Epithelial cell of prostate (primary cell): ENCODE measurements at regions not wholly inside any gene's neighbourhood (a gene's known extent, or its start where the extent isn't known, plus 50 kb on each side); places are given as distances from the start of the nearest gene placed in this dataset.

ENCODE experiments used
- DNase-seq: peaks from one replicate; pipeline ENCODE4 v3.0.0-alpha.2; 2011; ENCODE audit warnings: low read depth, low spot score
- H3K27ac ChIP-seq: fragments of 450-650 bp; 2 replicates; pipeline ENCODE4 v1.5.1; 2017; ENCODE audit warnings: mild to moderate bottlenecking

DNA sequence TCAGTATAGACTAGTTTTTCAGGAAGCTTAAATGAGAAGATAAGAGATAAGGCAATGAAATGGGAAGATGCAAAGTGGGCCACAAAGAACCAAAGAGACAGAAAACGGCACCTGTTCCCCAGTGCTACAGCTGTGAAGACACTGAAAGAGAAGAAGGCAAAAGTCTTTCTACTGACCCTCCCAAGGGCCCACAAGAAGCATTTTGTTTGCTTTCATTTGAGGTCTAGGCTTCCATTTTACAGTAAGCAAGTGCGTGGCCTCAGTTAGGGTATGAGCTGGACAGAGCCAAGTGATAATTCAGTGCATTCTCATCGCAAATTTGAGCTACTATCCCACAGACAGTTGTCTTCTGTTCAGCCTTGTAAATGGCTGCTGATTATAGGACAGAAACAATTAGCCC is 53.4 kb upstream of the STK17B start:
- no peak overlapping the region for H3K27ac ChIP-seq
- no peak for DNase-seq

DNA sequence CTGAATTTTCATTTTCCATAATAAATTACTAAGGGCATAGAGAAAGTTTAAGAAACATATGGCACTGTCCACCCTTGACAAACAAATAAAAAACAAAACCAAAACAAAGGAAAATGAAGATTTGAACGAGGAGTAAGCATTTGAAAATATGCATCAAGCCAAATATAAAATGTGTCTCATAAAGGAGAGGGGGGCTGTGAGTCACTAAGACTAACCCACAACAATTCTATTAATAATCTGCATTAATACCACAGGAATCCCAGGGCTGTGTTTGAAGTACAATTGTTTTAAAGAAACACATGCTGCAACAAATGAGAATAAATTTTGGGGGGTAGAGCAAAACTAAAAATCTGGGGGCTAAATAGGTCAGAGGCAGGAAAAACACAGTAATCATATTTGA is 53.8 kb upstream of the STK17B start:
- no peak overlapping the region for H3K27ac ChIP-seq
- DNase-seq, result no peak

DNA sequence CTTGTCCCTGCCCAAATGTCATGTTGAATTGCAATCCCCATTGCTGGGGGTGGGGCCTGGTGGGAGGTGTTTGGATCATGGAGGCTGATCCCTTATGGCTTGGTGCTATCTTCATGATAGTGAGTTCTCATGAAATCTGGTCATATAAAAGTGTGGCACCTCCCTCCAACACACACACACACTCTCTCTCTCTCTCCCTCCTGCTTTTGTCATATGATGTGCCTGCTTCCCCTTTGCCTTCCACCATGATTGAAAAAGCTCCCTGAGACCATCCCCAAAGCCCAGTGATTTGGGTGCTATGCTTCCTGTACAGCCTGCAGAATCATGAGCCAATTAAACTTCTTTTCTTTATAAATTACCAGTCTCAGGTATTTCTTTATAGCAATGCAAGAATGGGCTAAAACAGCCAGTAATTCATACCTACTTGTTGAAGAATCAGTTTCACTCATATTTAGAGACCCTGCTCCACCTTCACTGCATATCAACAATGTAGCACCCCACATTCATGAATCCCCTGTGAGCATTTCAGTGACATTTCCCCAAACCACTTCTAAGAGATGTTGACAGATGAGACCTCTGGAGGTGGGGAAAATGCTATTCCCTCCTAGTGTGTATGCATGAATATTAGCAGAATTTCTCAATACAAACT is 54.8 kb upstream of the STK17B start:
- DNase-seq, result no peak
- H3K27ac ChIP-seq, result no peak overlapping the region

DNA sequence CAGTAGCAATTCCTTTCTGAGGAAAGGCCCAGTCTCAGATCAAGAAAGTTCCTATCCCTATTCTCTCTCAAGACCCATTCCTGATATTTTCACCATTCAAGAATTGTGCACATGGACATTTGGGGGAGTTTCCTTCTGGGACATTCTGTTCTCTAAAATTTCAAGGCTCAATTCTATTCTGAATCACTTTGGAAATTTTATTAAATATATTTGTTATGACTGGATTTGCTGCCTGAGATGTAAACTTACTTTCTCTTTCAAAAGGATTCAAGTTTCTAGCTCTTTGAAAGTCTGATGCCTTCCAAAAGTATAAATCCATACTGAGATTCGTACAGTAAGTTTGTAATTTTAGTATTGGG is 55.3 kb upstream of the STK17B start:
- H3K27ac ChIP-seq, result no peak overlapping the region

DNA sequence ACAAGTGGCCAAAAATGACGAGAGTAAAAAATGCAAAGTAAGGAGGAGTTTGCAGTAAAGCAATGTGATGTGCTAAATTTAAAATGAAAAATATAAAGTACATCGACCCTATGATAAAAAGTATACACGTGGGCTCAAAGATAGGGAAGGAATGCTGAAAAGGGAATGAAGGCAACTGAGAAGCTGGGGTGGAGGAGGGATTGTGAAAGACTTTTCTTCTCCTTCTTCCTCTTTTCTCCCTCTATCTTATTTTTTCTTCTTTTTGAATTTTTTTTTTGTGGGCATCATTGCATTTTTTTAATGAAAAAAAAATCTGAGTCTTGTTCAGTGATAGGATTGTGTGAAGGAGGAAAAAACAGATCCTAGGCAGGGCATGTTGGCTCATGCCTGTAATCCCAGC is 57.6 kb upstream of the STK17B start:
- no peak overlapping the region for H3K27ac ChIP-seq
- no peak for DNase-seq

More for the DNA sequence above, 55.3 kb upstream of the STK17B start:
- DNase-seq, result no peak

DNA sequence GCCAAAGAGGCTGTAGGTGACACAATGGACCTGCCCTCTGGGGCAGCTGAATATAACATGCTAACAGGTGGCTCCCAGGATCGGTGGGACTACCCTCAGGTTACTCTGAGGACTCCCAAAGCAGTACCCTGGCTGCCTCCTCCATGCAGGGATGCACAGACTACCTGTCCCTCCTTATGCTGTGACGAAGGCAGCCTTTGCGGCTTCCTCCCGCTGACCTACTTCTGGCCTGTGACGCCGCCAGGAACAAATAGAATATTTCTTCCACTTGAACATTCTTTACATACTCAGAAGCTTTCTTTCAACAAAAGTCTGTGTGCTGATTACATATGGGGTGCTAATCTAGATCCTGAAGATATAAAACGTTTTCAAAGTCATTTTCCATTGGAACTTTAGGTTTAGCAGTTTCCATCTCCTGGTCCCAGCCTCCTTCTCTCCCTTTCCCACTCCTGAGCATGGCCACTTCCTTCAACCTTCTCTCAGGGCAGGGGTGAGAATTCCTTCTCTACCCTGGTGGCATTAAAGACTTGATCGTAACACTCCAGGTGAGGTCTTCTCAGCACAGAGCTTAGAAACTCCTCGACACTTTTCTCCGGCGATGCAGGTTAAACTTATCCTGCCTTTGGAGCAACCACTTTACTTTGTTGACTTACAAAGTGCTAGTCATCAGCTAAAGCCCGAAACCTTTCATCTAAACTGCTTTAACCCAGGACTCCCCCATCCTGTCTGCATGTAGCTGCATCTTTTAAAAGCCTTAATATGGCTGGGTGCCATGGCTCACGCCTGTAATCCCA is 58.9 kb upstream of the STK17B start:
- DNase-seq, result no peak
- H3K27ac ChIP-seq, result no peak overlapping the region

DNA sequence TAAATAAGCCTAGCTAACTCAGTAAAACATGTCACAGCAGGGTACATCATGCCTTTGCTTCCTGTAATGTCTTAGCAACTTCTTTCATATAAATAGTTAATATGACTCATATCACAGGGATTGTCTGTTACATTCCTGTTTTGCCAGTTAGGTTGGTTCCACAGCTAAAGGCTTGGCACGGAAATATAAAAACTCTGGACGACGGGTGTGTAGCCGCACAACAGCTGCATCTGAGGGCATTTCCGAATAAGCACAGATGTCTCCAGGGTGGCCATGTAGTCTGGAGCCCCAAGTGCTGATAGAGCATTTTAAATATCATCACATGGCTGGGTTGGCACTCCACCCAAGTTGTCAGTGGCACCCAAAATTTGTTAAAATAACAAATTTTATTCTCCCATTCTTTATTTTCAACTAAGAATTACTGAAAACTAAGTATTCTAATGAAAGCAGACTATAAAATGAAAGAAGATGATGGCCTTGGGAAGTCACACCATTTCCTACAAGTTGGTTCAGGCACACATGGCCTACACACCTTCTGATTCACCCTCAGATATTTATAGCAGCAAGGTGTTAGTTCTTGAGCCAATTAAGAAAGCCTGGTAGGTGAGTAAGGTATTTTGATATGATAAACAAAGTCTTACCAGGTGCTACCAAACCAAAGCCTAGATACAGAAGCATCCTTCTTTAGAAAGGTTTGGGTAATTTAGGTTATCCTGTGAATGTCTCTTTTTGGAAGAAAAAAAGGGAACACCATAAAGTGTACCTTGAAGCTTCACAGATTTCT is 61.8 kb upstream of the STK17B start:
- DNase-seq, result peak; percentile 84
- H3K27ac ChIP-seq, result peak overlapping the region; percentile 99

DNA sequence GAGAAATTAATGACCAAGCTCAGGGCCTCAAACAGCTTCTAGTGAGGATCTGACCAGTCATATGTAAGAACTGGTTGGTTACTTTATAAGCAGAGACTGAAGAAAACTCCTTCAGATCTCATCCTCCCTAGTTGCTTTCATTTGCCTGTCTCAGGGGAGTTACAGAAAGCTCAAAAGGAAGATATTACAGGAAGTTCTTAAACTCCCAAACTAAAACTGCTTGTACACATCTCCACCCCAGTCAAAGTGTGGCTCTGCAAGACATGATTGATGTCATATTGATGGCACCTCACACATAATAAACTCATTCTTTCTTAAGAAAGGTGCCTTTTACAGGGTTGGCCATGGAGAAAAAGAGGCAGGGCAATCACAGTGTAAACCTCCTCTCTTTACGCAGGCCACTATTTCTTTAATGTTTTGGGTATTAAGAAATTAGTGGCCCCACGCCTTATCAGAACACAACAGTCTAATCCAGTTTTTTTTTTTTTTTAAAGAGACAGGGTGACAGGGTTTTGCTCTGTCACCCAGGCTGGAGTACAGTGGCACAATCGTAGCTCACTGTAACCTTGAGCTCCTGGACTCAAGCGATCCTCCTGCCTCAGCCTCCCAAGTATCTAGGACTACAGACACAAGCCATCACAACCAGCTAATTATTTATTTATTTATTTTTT is 62.6 kb upstream of the STK17B start:
- DNase-seq, result no peak
- peak overlapping the region; percentile 99 for H3K27ac ChIP-seq

DNA sequence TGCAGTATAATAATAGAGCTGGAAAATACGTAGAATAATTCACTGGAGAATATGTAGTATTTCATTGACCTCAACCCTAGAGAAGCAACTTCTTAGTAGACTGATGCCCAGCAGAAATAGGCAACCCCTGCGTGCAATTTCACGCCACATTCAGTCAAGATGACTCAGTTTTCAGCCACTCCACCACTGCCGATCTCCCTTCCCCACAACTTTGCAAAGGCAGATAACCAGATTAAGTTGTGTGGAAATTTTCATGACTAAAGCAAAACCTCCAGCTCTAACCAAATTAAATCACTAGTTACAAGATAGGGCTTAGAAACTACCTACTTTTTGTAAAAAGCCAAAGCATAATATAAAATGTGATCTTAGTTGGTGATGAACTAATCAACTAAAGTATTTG is 63.3 kb upstream of the STK17B start:
- no peak for DNase-seq
- H3K27ac ChIP-seq, result peak overlapping the region; percentile 99

DNA sequence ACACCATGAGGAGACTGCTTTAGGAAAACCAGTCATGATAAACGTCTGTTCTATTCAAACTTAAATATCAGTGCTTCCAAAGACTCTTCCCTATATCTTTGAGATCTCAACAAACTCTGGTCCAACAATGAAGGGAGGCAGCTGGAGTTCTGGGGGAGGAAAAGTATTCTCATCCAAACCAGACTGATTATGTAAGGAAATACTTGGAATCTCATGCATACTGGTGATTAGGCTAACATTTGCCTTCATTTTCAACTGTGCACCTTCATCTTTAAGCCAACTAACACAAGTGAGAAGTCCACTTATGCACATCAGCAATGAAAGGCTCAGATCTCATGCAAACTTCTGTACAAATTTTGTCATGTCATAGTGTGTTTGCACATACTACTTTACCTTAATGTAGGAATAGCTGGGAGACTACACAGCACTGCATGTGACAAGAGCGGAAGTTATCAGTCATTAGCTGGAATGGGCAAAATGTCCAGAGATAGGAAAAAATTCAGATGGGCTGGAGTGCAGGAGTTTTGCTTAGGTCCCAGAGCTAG is 67.5 kb upstream of the STK17B start:
- peak overlapping the region; percentile 90 for H3K27ac ChIP-seq
- DNase-seq, result no peak

DNA sequence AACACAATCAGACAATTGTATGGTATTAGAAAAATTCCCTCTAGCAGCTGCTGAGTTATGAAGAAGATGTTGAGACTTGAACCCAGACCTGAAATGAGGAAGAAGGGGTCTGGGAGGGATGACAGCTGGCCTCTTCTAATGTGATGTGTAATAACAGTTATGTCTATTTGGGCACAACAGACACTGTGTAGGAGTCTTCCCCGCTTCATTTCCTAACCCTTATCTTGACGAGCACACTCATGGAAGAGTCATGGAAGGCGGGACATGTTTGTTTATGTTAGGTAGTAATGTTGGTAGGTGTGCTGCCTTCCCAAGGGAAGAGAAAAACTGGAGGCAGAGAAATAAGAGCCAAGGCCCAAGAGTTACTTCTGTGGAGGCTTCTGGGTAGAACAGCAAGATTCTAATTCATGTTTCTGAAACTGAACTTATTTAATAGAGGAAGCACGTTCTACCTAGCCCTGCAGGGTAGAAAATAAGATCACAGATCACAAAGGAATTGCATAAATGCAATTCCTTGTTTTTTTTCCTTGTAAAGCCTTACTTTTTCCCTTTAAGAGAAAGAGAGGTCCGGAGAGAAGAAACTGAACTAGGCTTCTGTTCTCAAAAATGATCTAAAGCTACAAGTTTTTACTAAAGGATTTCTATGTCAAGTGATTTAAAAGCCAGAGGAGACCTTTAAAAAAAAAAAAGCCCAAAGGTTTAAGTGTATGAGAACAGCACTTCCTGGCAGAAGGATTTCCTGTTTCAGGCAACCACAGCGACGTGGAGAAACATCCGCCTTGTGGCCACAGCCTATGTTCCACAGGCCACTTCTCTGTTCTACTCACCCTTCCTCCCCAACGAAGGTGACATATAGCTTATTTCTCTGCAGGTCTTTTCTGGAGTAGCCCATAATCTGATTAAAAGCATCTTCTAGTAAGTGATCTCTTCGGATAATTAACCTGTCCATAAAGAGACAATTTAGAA is 68.5 kb upstream of the STK17B start:
- peak overlapping the region; percentile 90 for H3K27ac ChIP-seq
- peak; percentile 81 for DNase-seq

DNA sequence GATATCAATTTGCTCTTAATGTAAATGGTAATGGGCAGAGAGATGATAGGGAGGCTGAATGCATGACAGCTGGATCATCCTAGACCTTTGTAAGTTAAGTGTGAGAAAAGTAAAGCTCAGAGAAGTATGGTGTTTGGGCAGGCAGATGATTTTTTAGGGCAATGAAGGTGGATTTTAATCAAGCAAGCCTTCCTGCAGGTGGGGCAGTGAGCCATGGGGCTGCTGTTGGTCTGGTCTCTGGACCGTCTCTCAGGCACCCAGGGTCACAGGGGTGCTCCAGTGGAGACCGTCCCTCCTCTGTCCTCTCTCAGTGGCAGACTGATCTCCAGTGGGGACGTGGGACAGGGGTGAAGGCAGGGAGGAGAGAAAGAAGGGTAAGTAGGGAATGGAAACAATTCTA is 69.8 kb upstream of the STK17B start:
- peak overlapping the region; percentile 90 for H3K27ac ChIP-seq
- DNase-seq, result no peak

DNA sequence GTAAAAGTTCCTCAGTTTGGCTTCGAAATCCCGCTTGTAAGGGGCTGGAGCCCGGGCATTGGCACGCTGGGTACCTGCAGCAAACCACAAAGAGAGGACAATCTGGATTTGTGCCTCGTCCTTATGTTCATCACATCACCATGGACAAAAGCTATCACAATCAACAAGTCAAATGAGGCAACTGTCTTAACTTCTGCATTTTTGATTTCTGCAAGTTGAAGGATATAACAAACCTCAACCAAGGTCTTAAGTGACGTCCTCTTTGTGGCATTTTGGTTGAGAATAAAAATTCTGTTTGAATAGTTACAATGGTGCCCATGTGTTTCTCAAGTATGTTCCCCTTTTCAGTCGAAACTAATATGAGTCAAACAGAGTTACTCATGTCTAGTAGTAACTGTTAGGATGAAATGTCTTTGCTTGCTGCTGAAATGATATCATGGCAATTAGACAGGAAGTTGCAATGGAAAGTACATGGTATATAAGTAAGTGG is 70.8 kb upstream of the STK17B start:
- peak overlapping the region; percentile 90 for H3K27ac ChIP-seq
- DNase-seq, result peak; percentile 73

DNA sequence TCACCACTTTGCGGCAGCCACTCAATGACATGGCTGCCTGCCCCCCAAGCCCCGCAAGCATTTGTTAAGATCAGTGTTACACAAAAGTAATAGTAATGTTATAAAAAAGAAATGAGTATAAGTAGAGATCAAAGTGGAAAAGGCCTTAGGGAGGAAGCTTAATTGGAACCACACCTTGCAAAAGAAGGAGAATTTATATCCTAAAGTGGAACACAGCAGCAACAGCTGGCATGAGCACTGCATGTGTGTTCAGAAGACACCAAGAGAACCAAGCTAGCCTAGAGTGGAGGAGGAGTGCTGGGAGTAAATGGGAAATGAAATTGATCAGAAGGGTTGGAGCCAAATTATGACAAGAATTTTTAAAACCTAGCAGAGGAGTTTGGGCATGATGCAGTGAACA is 73.1 kb upstream of the STK17B start:
- no peak for DNase-seq
- H3K27ac ChIP-seq, result peak overlapping the region; percentile 49

DNA sequence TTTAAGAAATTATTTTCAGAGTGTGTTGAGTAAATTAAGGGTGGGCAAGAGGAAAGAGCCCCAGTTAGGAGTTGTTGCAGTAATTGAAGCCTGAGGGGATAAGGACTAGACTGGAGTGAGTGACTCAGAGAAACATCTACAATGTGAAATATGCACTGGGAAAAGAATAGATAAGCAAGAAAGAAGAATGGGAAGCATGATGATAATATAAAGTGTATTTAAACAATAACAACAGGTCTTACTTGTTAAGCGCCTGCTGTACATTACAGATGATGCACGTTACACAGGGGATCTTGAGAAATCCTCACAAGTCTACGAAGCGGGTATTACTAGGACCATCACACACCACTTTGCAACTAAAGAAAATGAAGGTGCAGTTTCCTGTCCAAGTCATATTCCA is 73.6 kb upstream of the STK17B start:
- H3K27ac ChIP-seq, result peak overlapping the region; percentile 49

DNA sequence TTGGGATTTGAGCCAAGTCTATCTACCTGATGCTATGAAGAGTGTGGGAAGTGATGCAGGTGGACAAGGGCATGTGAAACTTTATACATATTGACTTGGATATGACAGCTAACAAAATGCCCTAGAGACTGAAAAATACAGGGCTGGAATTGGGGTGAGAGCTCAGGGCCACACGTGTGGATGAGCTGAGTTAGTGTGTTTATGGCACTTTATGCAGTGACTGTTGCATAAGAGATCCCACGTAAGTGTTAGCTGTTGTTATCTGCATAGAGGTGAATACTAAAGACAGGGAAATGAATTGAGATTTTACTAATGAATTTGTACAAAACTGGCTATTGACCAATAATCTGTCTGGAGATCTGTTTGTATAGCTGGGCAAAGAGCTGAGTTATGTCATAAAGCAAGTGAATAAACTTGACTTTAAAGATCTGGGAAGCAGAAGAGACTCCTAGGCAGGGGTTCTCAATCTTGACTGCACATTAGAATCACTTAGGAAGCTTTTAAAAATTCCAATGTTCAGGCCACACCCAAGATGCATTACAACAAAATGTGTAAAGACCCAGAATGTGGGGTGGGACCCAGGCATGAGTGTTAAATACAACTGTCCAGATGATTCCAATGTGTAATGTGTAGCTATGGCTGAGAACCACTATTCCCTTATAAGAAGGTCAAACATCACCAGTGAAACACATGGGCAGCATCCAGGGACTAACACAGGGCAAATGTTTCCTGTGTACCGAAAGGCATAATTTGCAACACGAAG is 74.2 kb upstream of the STK17B start:
- no peak for DNase-seq
- peak overlapping the region; percentile 49 for H3K27ac ChIP-seq

More for the DNA sequence above, 73.6 kb upstream of the STK17B start:
- no peak for DNase-seq

DNA sequence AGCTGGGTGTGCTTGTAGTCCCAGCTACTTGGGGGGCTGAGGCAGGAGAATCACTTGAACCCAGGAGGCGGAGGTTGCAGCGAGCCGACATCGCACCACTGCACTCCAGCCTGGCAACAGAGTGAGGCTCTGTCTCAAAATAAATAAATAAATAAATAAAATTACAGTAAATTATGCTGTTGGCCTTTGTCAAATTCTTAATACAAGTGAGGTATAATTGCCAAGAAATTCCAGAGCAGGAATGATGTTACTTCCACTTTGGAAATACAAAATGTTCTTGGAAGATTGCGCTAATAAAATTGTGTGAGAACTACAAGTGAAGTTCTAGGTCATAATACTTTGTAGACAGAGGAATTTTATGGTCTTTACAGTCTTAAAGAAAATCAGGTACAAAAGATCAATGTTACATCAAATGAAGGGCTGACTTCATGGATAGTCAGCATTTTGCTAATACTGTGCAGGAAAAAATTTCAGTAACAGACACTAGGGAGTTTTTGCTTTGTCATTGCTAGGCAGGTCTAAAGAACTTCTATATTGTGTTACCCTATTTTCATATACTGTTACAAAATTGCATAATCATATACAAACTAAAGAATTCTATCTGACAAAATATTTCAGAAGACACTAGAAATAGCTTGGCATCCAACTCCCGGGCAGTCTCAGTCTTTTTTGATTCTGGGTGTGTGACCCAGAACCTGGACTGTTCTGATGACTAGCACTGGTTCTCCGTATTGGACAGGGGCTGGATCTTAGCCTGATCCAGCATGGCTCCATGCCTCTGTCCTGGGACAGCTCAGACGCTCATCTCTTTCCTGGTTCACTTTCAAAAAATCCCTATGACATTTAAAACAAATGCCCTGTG is 76.0 kb upstream of the STK17B start:
- DNase-seq, result no peak
- no peak overlapping the region for H3K27ac ChIP-seq

DNA sequence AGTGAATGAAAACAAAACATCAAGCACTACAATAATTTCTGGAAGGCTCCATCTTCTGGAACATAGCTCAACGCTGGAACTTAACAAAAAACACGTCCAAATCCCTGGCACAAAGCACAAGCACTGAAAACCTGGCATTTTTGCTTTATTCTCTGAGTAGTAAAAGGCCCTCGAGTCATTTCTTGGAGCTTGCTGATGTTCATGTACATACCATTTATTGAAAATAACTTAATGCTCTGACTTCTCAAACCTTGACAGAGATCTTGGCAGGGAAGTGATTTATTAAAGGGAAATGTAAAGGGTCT is 76.5 kb upstream of the STK17B start:
- H3K27ac ChIP-seq, result no peak overlapping the region
- no peak for DNase-seq
